ENCODE measurements at regions not wholly inside any gene's neighbourhood (a gene's known extent, or its start where the extent isn't known, plus 50 kb on each side); places are given as distances from the start of the nearest gene placed in this dataset.

DNA sequence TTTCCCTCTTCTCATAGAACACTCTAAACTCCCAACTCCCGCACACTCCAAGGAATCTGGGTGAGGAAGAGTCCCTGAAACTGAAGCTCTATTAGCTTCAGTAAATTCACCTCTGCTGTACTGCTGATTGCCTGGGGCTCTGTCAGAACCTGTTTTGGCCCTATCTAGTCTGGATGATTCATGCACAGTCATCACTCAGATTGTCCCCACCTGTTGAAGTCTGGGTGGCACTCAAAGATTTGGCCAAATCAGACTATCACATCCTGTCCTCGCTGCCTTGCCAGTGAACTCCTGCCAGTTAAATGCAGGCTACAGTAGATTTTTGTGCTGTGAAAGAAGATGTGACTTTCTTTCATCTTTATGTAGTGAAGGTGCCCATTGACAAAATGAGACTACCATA is 63.5 kb upstream of the EMCN start:
- Histone ChIP-seq H3K9me3 (ENCODE audit: control insufficient read depth, insufficient read depth, low read depth, low read length) (no peaks in the 10 kb centered on the region), H3K4me1 (ENCODE audit: control insufficient read depth, insufficient read depth, low read length) (no peaks in the 10 kb centered on the region), H3K4me3 (ENCODE audit: low read depth, low read length) (no peak overlapping the region), H3K27ac (ENCODE audit: extremely low read depth, low read depth, low read length) (no peak overlapping the region), H3K36me3 (ENCODE audit: control insufficient read depth in 2 of 2, insufficient read depth in 1 of 2, low read length in 2 of 2) (no peaks in the 10 kb centered on the region)
- POLR2A ChIA-PET: no interaction called here
- CTCF ChIA-PET: no interaction called here
- TF ChIP-seq ZNF112 (tag by site-specific recombination; IDR thresholded peaks at IDR 0.05) (no peak), ZNF707 (tag by site-specific recombination; IDR thresholded peaks at IDR 0.05) (no peak), ZNF558 (tag by site-specific recombination; IDR thresholded peaks at IDR 0.05) (no peak), ZNF10 (tag by site-specific recombination; IDR thresholded peaks at IDR 0.05) (no peak), ZSCAN23 (tag by site-specific recombination; IDR thresholded peaks at IDR 0.05) (no peak), ZNF768 (tag by site-specific recombination; IDR thresholded peaks at IDR 0.05) (no peak), EGR2 (tag by site-specific recombination; IDR thresholded peaks at IDR 0.05; ENCODE audit: low read depth) (no peak), ZNF571 (tag by site-specific recombination; IDR thresholded peaks at IDR 0.05) (no peak), YY1 (tag by site-specific recombination; IDR thresholded peaks at IDR 0.05) (no peak), HOXA7 (CRISPR knock-in tag; IDR thresholded peaks at IDR 0.05; ENCODE audit: borderline replicate concordance) (no peak), ZNF121 (tag by site-specific recombination; IDR thresholded peaks at IDR 0.05) (no peak), ZEB2 (tag by site-specific recombination; IDR thresholded peaks at IDR 0.05) (no peak), KLF8 (tag by site-specific recombination; IDR thresholded peaks at IDR 0.05) (no peak), BCL11A (tag by site-specific recombination; IDR thresholded peaks at IDR 0.05; ENCODE audit: low read depth) (no peak), SP2 (tag by site-specific recombination; IDR thresholded peaks at IDR 0.05) (no peak), SCRT1 (tag by site-specific recombination; IDR thresholded peaks at IDR 0.05; ENCODE audit: borderline replicate concordance) (no peak)
- TF ChIP-seq, protein P1, sequence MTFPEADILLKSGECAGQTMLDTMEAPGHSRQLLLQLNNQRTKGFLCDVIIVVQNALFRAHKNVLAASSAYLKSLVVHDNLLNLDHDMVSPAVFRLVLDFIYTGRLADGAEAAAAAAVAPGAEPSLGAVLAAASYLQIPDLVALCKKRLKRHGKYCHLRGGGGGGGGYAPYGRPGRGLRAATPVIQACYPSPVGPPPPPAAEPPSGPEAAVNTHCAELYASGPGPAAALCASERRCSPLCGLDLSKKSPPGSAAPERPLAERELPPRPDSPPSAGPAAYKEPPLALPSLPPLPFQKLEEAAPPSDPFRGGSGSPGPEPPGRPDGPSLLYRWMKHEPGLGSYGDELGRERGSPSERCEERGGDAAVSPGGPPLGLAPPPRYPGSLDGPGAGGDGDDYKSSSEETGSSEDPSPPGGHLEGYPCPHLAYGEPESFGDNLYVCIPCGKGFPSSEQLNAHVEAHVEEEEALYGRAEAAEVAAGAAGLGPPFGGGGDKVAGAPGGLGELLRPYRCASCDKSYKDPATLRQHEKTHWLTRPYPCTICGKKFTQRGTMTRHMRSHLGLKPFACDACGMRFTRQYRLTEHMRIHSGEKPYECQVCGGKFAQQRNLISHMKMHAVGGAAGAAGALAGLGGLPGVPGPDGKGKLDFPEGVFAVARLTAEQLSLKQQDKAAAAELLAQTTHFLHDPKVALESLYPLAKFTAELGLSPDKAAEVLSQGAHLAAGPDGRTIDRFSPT (tag by site-specific recombination; IDR thresholded peaks at IDR 0.05): no peak
- TF ChIP-seq, protein P2, sequence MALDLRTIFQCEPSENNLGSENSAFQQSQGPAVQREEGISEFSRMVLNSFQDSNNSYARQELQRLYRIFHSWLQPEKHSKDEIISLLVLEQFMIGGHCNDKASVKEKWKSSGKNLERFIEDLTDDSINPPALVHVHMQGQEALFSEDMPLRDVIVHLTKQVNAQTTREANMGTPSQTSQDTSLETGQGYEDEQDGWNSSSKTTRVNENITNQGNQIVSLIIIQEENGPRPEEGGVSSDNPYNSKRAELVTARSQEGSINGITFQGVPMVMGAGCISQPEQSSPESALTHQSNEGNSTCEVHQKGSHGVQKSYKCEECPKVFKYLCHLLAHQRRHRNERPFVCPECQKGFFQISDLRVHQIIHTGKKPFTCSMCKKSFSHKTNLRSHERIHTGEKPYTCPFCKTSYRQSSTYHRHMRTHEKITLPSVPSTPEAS (tag by site-specific recombination; IDR thresholded peaks at IDR 0.05): no peak

DNA sequence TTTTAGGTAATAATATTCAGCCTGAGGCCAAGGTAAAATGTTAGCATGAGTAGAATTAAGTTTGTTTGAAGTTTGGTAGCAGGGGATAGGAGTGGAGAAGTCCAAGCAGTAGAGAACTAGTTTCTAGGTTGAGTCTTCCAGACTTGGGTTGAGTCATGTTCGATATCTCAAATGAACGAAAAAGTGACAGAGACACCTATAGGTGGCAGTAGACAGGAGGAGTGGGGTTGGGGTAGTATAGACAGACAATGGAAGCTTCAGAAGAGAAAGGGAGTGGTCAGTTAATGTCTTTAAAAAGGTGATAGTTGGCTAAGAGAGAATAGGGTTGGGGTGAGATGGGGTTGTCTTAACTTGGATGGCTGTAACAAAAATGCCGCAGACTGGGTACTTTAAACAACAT is 58.7 kb upstream of the EMCN start:
- Histone ChIP-seq H3K36me3 (ENCODE audit: control insufficient read depth in 2 of 2, insufficient read depth in 1 of 2, low read length in 2 of 2) (no peaks in the 10 kb centered on the region), H3K4me1 (ENCODE audit: control insufficient read depth, insufficient read depth, low read length) (no peaks in the 10 kb centered on the region), H3K27ac (ENCODE audit: extremely low read depth, low read depth, low read length) (no peak overlapping the region), H3K9me3 (ENCODE audit: control insufficient read depth, insufficient read depth, low read depth, low read length) (no peaks in the 10 kb centered on the region), H3K4me3 (ENCODE audit: low read depth, low read length) (no peak overlapping the region)
- no peak for TF ChIP-seq ZNF560 (tag by site-specific recombination; IDR thresholded peaks at IDR 0.05; ENCODE audit: borderline replicate concordance)
- no peak for TF ChIP-seq ZNF571 (tag by site-specific recombination; IDR thresholded peaks at IDR 0.05)
- TF ChIP-seq ZIC2 (tag by site-specific recombination; IDR thresholded peaks at IDR 0.05): no peak
- TF ChIP-seq, protein P3, sequence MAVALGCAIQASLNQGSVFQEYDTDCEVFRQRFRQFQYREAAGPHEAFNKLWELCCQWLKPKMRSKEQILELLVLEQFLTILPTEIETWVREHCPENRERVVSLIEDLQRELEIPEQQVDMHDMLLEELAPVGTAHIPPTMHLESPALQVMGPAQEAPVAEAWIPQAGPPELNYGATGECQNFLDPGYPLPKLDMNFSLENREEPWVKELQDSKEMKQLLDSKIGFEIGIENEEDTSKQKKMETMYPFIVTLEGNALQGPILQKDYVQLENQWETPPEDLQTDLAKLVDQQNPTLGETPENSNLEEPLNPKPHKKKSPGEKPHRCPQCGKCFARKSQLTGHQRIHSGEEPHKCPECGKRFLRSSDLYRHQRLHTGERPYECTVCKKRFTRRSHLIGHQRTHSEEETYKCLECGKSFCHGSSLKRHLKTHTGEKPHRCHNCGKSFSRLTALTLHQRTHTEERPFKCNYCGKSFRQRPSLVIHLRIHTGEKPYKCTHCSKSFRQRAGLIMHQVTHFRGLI (tag by site-specific recombination; IDR thresholded peaks at IDR 0.05): no peak
- TF ChIP-seq ZNF549 (tag by site-specific recombination; IDR thresholded peaks at IDR 0.05): no peak
- TF ChIP-seq ZNF155 (tag by site-specific recombination; IDR thresholded peaks at IDR 0.05): no peak
- no peak for TF ChIP-seq BCL11B (tag by site-specific recombination; IDR thresholded peaks at IDR 0.05; ENCODE audit: low read depth)
- no peak for TF ChIP-seq KLF8 (tag by site-specific recombination; IDR thresholded peaks at IDR 0.05)
- TF ChIP-seq, protein P4, sequence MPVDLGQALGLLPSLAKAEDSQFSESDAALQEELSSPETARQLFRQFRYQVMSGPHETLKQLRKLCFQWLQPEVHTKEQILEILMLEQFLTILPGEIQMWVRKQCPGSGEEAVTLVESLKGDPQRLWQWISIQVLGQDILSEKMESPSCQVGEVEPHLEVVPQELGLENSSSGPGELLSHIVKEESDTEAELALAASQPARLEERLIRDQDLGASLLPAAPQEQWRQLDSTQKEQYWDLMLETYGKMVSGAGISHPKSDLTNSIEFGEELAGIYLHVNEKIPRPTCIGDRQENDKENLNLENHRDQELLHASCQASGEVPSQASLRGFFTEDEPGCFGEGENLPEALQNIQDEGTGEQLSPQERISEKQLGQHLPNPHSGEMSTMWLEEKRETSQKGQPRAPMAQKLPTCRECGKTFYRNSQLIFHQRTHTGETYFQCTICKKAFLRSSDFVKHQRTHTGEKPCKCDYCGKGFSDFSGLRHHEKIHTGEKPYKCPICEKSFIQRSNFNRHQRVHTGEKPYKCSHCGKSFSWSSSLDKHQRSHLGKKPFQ (tag by site-specific recombination; IDR thresholded peaks at IDR 0.05): no peak
- no peak for TF ChIP-seq ZNF768 (tag by site-specific recombination; IDR thresholded peaks at IDR 0.05)
- TF ChIP-seq, protein P5, sequence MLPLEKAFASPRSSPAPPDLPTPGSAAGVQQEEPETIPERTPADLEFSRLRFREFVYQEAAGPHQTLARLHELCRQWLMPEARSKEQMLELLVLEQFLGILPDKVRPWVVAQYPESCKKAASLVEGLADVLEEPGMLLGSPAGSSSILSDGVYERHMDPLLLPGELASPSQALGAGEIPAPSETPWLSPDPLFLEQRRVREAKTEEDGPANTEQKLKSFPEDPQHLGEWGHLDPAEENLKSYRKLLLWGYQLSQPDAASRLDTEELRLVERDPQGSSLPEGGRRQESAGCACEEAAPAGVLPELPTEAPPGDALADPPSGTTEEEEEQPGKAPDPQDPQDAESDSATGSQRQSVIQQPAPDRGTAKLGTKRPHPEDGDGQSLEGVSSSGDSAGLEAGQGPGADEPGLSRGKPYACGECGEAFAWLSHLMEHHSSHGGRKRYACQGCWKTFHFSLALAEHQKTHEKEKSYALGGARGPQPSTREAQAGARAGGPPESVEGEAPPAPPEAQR (tag by site-specific recombination; IDR thresholded peaks at IDR 0.05): no peak
- POLR2A ChIA-PET: no interaction called here
- CTCF ChIA-PET: no interaction called here

Data from HEK293 (cell line).